Left kidney (tissue), 1 donor: ENCODE measurements at regions not wholly inside any gene's neighbourhood (a gene's known extent, or its start where the extent isn't known, plus 50 kb on each side); places are given as distances from the start of the nearest gene placed in this dataset.
A peak's percentile ranks its signal among the peaks of the same experiment; 100 is the strongest.
"Not testable (repeated sequence)": the region's sequence is repeated elsewhere in the genome, so short reads cannot be mapped to it uniquely, and the experiment has no call there.

Experiments
- DNase-seq: peaks from one replicate; pipeline ENCODE4 v3.0.0-alpha.2; 2013

GRCh38 chr12:131511391-131511802 is 199.5 kb upstream of the SFSWAP start:
- no peak for DNase-seq

- DNase-seq: no peak
Observed at GRCh38 chr12:131511803-131512561, 198.9 kb upstream of the SFSWAP start.

GRCh38 chr12:131513606-131514005 is 197.3 kb upstream of the SFSWAP start:
- no peak for DNase-seq

- DNase-seq: not testable (repeated sequence)
Observed at GRCh38 chr12:131520553-131520952, 190.3 kb upstream of the SFSWAP start.

GRCh38 chr12:131521326-131521725 is 189.6 kb upstream of the SFSWAP start:
- no peak for DNase-seq

- DNase-seq: no peak
Observed at GRCh38 chr12:131525795-131526508, 184.9 kb upstream of the SFSWAP start.

GRCh38 chr12:131527092-131527491 is 183.8 kb upstream of the SFSWAP start:
- no peak for DNase-seq

GRCh38 chr12:131527736-131528135 is 183.2 kb upstream of the SFSWAP start:
- DNase-seq: no peak

GRCh38 chr12:131528144-131528543 is 182.7 kb upstream of the SFSWAP start:
- DNase-seq: no peak

- no peak for DNase-seq
Observed at GRCh38 chr12:131528667-131529066, 182.2 kb upstream of the SFSWAP start.

- no peak for DNase-seq
Observed at GRCh38 chr12:131529196-131530040, 181.5 kb upstream of the SFSWAP start.

GRCh38 chr12:131530041-131530332 is 180.9 kb upstream of the SFSWAP start:
- DNase-seq: no peak

GRCh38 chr12:131530422-131530821 is 180.5 kb upstream of the SFSWAP start:
- no peak for DNase-seq

- DNase-seq: no peak
Observed at GRCh38 chr12:131533139-131533538, 177.8 kb upstream of the SFSWAP start.

- DNase-seq: peak; percentile 4
Observed at GRCh38 chr12:131535779-131536178, 175.1 kb upstream of the SFSWAP start.

- DNase-seq: no peak
Observed at GRCh38 chr12:131536337-131536736, 174.6 kb upstream of the SFSWAP start.

- DNase-seq: no peak
Observed at GRCh38 chr12:131536766-131537165, 174.1 kb upstream of the SFSWAP start.

GRCh38 chr12:131537267-131537958 is 173.5 kb upstream of the SFSWAP start:
- DNase-seq: peak; percentile 17

GRCh38 chr12:131539381-131539780 is 171.5 kb upstream of the SFSWAP start:
- no peak for DNase-seq

- no peak for DNase-seq
Observed at GRCh38 chr12:131540138-131540623, 170.7 kb upstream of the SFSWAP start.

- not testable (repeated sequence) for DNase-seq
Observed at GRCh38 chr12:131541512-131541911, 169.4 kb upstream of the SFSWAP start.

- no peak for DNase-seq
Observed at GRCh38 chr12:131542351-131542750, 168.5 kb upstream of the SFSWAP start.
